Hepatocyte (in vitro differentiated cells): ENCODE measurements at regions not wholly inside any gene's neighbourhood (a gene's known extent, or its start where the extent isn't known, plus 50 kb on each side); places are given as distances from the start of the nearest gene placed in this dataset.

Source experiments
- EZH2 ChIP-seq: fragments of 200-600 bp; sonication (generic); IDR thresholded peaks from 2 replicates; pipeline ENCODE4 v1.6.1; 2016; ENCODE audit warnings: antibody characterized with exemption, mild to moderate bottlenecking, borderline replicate concordance
- EZH2phosphoT487 ChIP-seq: fragments of 200-600 bp; sonication (generic); IDR thresholded peaks from one replicate; pipeline ENCODE4 v1.6.1; 2018; ENCODE audit warnings: antibody characterized with exemption, mild to moderate bottlenecking, low read depth, moderate library complexity; ENCODE audit not compliant: unreplicated experiment, severe bottlenecking
- TF ChIP-seq, protein P1 (sequence below): fragments of 200-600 bp; sonication (generic); IDR thresholded peaks from 2 replicates; pipeline ENCODE4 v1.5.1; 2016; ENCODE audit warnings: antibody characterized with exemption, mild to moderate bottlenecking; ENCODE audit not compliant: poor library complexity

DNA sequence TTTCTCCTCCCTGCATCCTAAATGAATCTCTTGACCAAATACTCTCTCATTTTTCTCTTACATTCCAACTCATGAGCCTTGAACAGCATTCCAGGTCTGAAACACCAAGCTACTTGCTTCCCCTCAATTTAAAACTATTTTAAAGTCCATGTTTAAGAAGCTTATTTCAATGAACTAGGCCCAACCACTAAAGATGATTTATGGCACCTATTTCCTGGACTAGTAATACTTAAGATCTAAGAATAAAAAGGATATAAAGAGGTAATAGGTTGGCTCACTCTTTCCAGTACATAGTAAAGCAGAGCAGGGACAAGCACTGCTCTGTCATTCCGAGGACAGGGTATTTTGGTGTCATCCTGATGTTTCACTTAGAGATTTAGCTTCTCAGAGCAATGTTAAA is 219.3 kb upstream of the TMCO5A start:
- no peak for TF ChIP-seq EZH2
- TF ChIP-seq, protein P1, sequence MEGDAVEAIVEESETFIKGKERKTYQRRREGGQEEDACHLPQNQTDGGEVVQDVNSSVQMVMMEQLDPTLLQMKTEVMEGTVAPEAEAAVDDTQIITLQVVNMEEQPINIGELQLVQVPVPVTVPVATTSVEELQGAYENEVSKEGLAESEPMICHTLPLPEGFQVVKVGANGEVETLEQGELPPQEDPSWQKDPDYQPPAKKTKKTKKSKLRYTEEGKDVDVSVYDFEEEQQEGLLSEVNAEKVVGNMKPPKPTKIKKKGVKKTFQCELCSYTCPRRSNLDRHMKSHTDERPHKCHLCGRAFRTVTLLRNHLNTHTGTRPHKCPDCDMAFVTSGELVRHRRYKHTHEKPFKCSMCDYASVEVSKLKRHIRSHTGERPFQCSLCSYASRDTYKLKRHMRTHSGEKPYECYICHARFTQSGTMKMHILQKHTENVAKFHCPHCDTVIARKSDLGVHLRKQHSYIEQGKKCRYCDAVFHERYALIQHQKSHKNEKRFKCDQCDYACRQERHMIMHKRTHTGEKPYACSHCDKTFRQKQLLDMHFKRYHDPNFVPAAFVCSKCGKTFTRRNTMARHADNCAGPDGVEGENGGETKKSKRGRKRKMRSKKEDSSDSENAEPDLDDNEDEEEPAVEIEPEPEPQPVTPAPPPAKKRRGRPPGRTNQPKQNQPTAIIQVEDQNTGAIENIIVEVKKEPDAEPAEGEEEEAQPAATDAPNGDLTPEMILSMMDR, result no peak
- TF ChIP-seq EZH2phosphoT487, result no peak
